H9 (cell line): ENCODE measurements at regions not wholly inside any gene's neighbourhood (a gene's known extent, or its start where the extent isn't known, plus 50 kb on each side); places are given as distances from the start of the nearest gene placed in this dataset.

Experiments used
- DNase-seq: peaks from one replicate; pipeline ENCODE4 v3.0.0-alpha.2; 2017
- H2AFZ ChIP-seq: one replicate; pipeline ENCODE4 v1.6.1; 2013; ENCODE audit warnings: mild to moderate bottlenecking, low read length, control low read depth, moderate library complexity
- H2AK5ac ChIP-seq: 2 replicates; pipeline ENCODE4 v1.6.1; 2013; ENCODE audit warnings: low read length, control low read depth, mixed read lengths; ENCODE audit not compliant: insufficient read length
- H2BK120ac ChIP-seq: one replicate; pipeline ENCODE4 v1.6.1; 2013; ENCODE audit warnings: low read depth, mild to moderate bottlenecking, low read length, control low read depth, inconsistent platforms; ENCODE audit not compliant: poor library complexity, severe bottlenecking
- H2BK12ac ChIP-seq: 2 replicates; pipeline ENCODE4 v1.6.1; 2013; ENCODE audit warnings: low read length, control low read depth, mixed read lengths, low read depth; ENCODE audit not compliant: insufficient read length
- H2BK15ac ChIP-seq: 2 replicates; pipeline ENCODE4 v1.6.1; 2013; ENCODE audit warnings: low read depth, low read length, control low read depth
- H2BK20ac ChIP-seq: one replicate; pipeline ENCODE4 v1.6.1; 2013; ENCODE audit warnings: low read depth, mild to moderate bottlenecking, low read length, control low read depth, inconsistent platforms; ENCODE audit not compliant: poor library complexity, severe bottlenecking
- H2BK5ac ChIP-seq: 2 replicates; pipeline ENCODE4 v1.6.1; 2013; ENCODE audit warnings: low read length, control low read depth, mixed read lengths; ENCODE audit not compliant: insufficient read length
- H3K14ac ChIP-seq: 2 replicates; pipeline ENCODE4 v1.6.1; 2013; ENCODE audit warnings: low read length, control low read depth; ENCODE audit not compliant: insufficient read depth
- H3K18ac ChIP-seq: 2 replicates; pipeline ENCODE4 v1.6.1; 2013; ENCODE audit warnings: low read depth, mild to moderate bottlenecking, mixed read lengths, low read length, control low read depth; ENCODE audit not compliant: insufficient read length
- H3K23ac ChIP-seq: 2 replicates; pipeline ENCODE4 v1.6.1; 2013; ENCODE audit warnings: low read length, control low read depth, mixed read lengths, low read depth; ENCODE audit not compliant: insufficient read length
- H3K23me2 ChIP-seq: 2 replicates; pipeline ENCODE4 v1.6.1; 2013; ENCODE audit warnings: low read depth, mild to moderate bottlenecking, mixed read lengths, low read length, control low read depth; ENCODE audit not compliant: insufficient read length, poor library complexity, severe bottlenecking
- H3K27ac ChIP-seq: 2 replicates; pipeline ENCODE4 v1.5.1; 2013; ENCODE audit warnings: low read length, control low read depth, mixed read lengths, low read depth; ENCODE audit not compliant: insufficient read length
- H3K27me3 ChIP-seq: 2 replicates; pipeline ENCODE4 v1.6.1; 2013; ENCODE audit warnings: low read length, control low read depth, inconsistent platforms; ENCODE audit not compliant: insufficient read depth
- H3K4ac ChIP-seq: 2 replicates; pipeline ENCODE4 v1.6.1; 2013; ENCODE audit warnings: low read depth, mild to moderate bottlenecking, control low read depth, inconsistent platforms, low read length, moderate library complexity
- H3K4me1 ChIP-seq: 2 replicates; pipeline ENCODE4 v1.6.1; 2013; ENCODE audit warnings: low read length, control low read depth, inconsistent platforms; ENCODE audit not compliant: insufficient read depth
- H3K4me2 ChIP-seq: 2 replicates; pipeline ENCODE4 v1.6.1; 2013; ENCODE audit warnings: low read length, control low read depth, mixed read lengths; ENCODE audit not compliant: insufficient read length, insufficient read depth
- H3K56ac ChIP-seq: 2 replicates; pipeline ENCODE4 v1.6.1; 2013; ENCODE audit warnings: low read depth, mild to moderate bottlenecking, mixed read lengths, low read length, control low read depth; ENCODE audit not compliant: insufficient read length
- H3K79me1 ChIP-seq: 2 replicates; pipeline ENCODE4 v1.6.1; 2013; ENCODE audit warnings: low read depth, mild to moderate bottlenecking, moderate library complexity, low read length, control low read depth, inconsistent platforms; ENCODE audit not compliant: insufficient read depth, poor library complexity, severe bottlenecking
- H3K79me2 ChIP-seq: 2 replicates; pipeline ENCODE4 v1.6.1; 2013; ENCODE audit warnings: low read length, control low read depth, inconsistent platforms; ENCODE audit not compliant: insufficient read depth
- H3K9ac ChIP-seq: 2 replicates; pipeline ENCODE4 v1.6.1; 2013; ENCODE audit warnings: low read length, control low read depth, mixed read lengths; ENCODE audit not compliant: insufficient read length; ENCODE audit errors: extremely low read depth
- H3K9me3 ChIP-seq: one replicate; pipeline ENCODE4 v1.6.1; 2013; ENCODE audit warnings: low read depth, low read length, inconsistent platforms; ENCODE audit not compliant: control insufficient read depth
- H3T11ph ChIP-seq: one replicate; pipeline ENCODE4 v1.6.1; 2013; ENCODE audit warnings: mild to moderate bottlenecking, low read length, control low read depth, inconsistent platforms
- H4K20me1 ChIP-seq: one replicate; pipeline ENCODE4 v1.6.1; 2013; ENCODE audit not compliant: control insufficient read depth, insufficient read length, insufficient read depth
- H4K5ac ChIP-seq: 2 replicates; pipeline ENCODE4 v1.6.1; 2013; ENCODE audit warnings: low read depth, mild to moderate bottlenecking, mixed read lengths, low read length, control low read depth; ENCODE audit not compliant: insufficient read length
- H4K8ac ChIP-seq: replicated peaks from 2 replicates; pipeline ENCODE4 v1.6.1; 2013; ENCODE audit warnings: low read length, control low read depth, mixed read lengths, low read depth; ENCODE audit not compliant: insufficient read length
- H4K91ac ChIP-seq: 2 replicates; pipeline ENCODE4 v1.6.1; 2013; ENCODE audit warnings: low read depth, mild to moderate bottlenecking, moderate library complexity, mixed read lengths, low read length, control low read depth; ENCODE audit not compliant: insufficient read length
- H3K27ac Mint-ChIP-seq, 3 experiments: 2 replicates in 2 of 3; 3 replicates in 1 of 3; pipeline ENCODE4 v1.8.0; 2020 to 2021; ENCODE audit warnings: mixed read lengths in 3 of 3, mild to moderate bottlenecking in 1 of 3, moderate library complexity in 1 of 3
- H3K27me3 Mint-ChIP-seq: 2 replicates; pipeline ENCODE4 v1.8.0; 2021; ENCODE audit warnings: low read depth, mild to moderate bottlenecking, moderate library complexity, mixed read lengths
- H3K36me3 Mint-ChIP-seq, 3 experiments: 2 replicates in 2 of 3; 3 replicates in 1 of 3; pipeline ENCODE4 v1.8.0; 2020 to 2021; ENCODE audit warnings: low read depth in 3 of 3, mixed read lengths in 3 of 3; ENCODE audit not compliant: insufficient read depth in 1 of 3
- H3K4me1 Mint-ChIP-seq, 2 experiments: 2 replicates each; pipeline ENCODE4 v1.8.0; 2020; ENCODE audit warnings: mixed read lengths in 2 of 2
- H3K4me3 Mint-ChIP-seq, 2 experiments: 2 replicates in 1 of 2; 3 replicates in 1 of 2; pipeline ENCODE4 v1.8.0; 2020 to 2021; ENCODE audit warnings: mild to moderate bottlenecking in 2 of 2, mixed read lengths in 2 of 2, moderate library complexity in 1 of 2
- H3K9me3 Mint-ChIP-seq, 2 experiments: 2 replicates in 1 of 2; 3 replicates in 1 of 2; pipeline ENCODE4 v1.8.0; 2020; ENCODE audit warnings: mild to moderate bottlenecking in 2 of 2, mixed read lengths in 2 of 2, moderate library complexity in 1 of 2
- WGBS: extraction: QIAGEN DNeasy Blood & Tissue Kit; methylation state at CpG from one replicate; pipeline ENCODE4 v1.1.7; 2013; ENCODE audit warnings: missing lambda C conversion rate, low lambda C conversion rate, mixed read lengths; ENCODE audit not compliant: insufficient read length; ENCODE audit errors: extremely low coverage; 5-methylcytosine and 5-hydroxymethylcytosine counted together
- TF ChIP-seq, protein P1 (sequence below): fragments of 200-600 bp; sonication (generic); conservative IDR thresholded peaks from 3 replicates; pipeline ENCODE4 v1.8.0; 2021; ENCODE audit warnings: antibody characterized with exemption, mild to moderate bottlenecking

DNA sequence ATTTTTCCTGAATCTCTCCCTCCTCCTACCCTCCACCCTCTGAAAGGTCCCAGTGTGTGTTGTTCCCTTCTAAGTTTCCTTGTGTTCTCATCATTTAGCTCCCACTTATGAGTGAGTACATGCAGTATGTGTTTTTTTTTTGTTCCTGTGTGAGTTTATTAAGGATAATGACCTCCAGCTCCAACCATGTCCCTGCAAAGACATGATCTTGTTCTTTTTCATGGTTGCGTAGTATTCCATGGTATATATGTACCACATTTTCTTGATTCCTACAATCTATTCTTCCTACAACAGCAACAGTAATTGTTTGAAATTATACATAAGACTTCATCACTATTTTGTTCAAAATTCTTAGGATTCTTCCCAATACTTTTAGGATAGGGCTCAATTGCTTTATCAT lies 1117.8 kb downstream of the GATA3 start:
- peaks cover 8 to 9% of the 10 kb centered on the region in 2 experiments; a peak in 4 of 5 replicates for H3K9me3 Mint-ChIP-seq
- Histone ChIP-seq H4K8ac (no peak overlapping the region), H3K27ac (no peak overlapping the region), H2BK20ac (no peak overlapping the region), H3K27me3 (no peaks in the 10 kb centered on the region), H2AK5ac (no peak overlapping the region), H2BK15ac (no peak overlapping the region), H3K14ac (no peak overlapping the region), H3K4me2 (no peak overlapping the region), H3K79me1 (no peaks in the 10 kb centered on the region), H3K4ac (no peak overlapping the region), H3K9ac (no peak overlapping the region), H3K56ac (no peak overlapping the region), H3T11ph (no peak overlapping the region), H4K5ac (no peak overlapping the region), H2BK120ac (no peak overlapping the region), H3K18ac (no peak overlapping the region), H4K20me1 (no peaks in the 10 kb centered on the region), H2BK12ac (no peak overlapping the region), H3K23ac (no peak overlapping the region), H2BK5ac (no peak overlapping the region), H3K4me1 (no peaks in the 10 kb centered on the region), H3K9me3 (no peaks in the 10 kb centered on the region), H4K91ac (no peak overlapping the region), H2AFZ (no peak overlapping the region), H3K23me2 (no peaks in the 10 kb centered on the region), H3K79me2 (no peaks in the 10 kb centered on the region)
- no peaks in the 10 kb centered on the region for H3K36me3 Mint-ChIP-seq
- TF ChIP-seq, protein P1, sequence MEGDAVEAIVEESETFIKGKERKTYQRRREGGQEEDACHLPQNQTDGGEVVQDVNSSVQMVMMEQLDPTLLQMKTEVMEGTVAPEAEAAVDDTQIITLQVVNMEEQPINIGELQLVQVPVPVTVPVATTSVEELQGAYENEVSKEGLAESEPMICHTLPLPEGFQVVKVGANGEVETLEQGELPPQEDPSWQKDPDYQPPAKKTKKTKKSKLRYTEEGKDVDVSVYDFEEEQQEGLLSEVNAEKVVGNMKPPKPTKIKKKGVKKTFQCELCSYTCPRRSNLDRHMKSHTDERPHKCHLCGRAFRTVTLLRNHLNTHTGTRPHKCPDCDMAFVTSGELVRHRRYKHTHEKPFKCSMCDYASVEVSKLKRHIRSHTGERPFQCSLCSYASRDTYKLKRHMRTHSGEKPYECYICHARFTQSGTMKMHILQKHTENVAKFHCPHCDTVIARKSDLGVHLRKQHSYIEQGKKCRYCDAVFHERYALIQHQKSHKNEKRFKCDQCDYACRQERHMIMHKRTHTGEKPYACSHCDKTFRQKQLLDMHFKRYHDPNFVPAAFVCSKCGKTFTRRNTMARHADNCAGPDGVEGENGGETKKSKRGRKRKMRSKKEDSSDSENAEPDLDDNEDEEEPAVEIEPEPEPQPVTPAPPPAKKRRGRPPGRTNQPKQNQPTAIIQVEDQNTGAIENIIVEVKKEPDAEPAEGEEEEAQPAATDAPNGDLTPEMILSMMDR = no peak
- H3K4me1 Mint-ChIP-seq = no peaks in the 10 kb centered on the region
- H3K4me3 Mint-ChIP-seq = no peak overlapping the region
- H3K27me3 Mint-ChIP-seq = peaks cover 2% of the 10 kb centered on the region
- DNase-seq = no peak
- WGBS = no CpG with 5 or more reads among the region's 1 CpG
- no peak overlapping the region for H3K27ac Mint-ChIP-seq
